ENCODE measurements at regions not wholly inside any gene's neighbourhood (a gene's known extent, or its start where the extent isn't known, plus 50 kb on each side); places are given as distances from the start of the nearest gene placed in this dataset.
"Not testable (repeated sequence)": the region's sequence is repeated elsewhere in the genome, so short reads cannot be mapped to it uniquely, and the experiment has no call there.

DNA sequence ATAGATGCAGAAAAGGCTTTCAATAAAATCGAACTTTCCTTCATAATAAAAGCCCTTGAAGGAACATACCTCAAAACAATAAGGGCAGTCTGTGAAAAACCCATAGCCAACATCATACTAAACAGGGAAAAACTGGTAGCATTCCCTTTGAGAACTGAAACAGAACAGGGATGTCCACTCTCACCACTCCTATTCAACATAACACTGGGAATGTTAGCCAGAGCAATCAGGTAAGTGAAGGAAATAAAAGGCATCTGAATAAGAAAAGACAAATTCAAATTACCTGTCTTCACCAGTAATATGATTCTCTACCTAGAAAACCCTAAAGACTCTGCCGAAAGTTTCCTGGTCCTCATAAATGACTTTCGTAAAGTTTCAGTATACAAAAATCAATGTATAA lies 861.0 kb upstream of the VRK2 start:
- no peak for DNase-seq

DNA sequence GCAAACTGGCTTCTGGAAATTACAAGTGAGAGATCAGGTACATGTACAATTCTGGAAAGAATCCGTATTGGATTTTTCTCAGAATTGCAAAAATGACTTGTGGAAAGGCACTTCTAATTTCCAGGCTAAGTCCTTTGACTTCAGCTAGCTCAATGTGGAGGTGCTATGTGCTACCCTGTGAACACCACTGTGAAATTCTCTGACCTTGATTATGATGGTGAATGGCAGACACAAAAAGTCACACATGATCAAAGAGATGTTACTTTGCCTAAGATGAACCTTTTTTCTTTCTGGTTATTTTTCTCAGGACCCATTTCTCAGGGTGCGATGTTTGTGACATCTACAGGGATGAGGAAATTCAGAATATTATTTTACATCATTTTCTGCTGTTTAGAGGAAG lies 856.6 kb upstream of the VRK2 start:
- DNase-seq: no peak

- no peak for DNase-seq
These were observed 846.9 kb upstream of the VRK2 start for GRCh38 chr2:57199663-57200062.

DNA sequence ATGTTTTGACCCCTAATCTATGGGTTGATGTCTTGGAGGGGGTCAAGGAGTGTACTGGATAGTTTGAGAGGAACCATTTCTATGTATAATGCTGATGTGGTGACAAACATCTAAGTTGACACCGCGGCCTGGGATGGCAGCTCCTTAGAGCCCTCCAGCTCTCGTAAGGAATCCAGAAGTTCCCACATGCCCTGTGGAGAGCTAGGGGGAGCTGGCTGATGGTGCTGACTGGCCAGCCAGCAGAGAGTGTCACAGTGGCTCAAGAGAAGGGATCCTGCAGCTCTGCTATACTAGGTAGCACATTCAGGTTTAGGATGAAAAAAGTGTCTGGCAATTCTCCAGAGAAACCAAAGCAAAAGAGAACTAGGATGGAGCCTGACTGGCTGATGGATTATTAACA lies 842.2 kb upstream of the VRK2 start:
- peak; percentile 69 for DNase-seq

DNA sequence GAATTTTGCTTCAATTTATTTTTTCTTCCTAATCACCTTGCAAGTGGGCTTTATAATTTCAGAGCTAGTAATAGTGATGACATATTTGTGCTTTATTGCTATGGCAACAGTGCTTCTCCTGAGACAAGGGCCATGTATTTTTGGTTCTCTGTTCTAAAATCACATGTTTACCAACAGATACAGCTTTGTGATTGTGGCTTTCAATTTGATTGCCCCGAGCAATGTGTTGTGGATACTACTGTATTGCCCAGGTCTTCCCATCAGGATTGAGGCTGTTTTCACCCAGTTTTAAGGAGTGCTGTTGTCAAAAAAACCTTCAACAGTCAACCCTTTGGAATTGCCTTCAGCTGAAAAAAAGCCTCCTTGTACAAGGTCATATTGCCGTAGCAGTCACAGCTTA lies 841.4 kb upstream of the VRK2 start:
- DNase-seq: no peak

GRCh38 chr2:57207191-57207590 lies 839.4 kb upstream of the VRK2 start:
- DNase-seq: no peak

GRCh38 chr2:57209799-57210198 lies 836.8 kb upstream of the VRK2 start:
- DNase-seq: no peak

DNA sequence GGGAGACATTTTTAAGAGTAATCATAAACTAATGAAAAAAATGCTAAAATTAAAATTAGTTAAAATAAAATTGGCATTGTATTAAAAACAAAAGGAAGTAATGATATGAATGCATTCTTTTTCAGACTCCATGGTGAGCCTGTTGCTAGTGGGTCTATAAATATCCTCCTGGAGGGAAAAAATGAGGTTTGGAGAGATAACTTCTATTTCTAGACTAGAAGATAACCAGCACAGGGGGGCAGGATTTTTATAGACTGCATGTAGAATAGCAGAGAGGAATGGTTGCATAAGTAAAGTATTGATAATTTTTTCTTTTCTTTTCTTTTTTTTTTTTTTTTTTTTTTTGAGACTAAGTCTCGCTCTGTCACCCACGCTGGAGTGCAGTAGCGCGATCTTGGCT lies 835.8 kb upstream of the VRK2 start:
- no peak for DNase-seq

GRCh38 chr2:57217013-57217412 lies 829.6 kb upstream of the VRK2 start:
- no peak for DNase-seq

GRCh38 chr2:57218206-57218605 lies 828.4 kb upstream of the VRK2 start:
- no peak for DNase-seq

DNA sequence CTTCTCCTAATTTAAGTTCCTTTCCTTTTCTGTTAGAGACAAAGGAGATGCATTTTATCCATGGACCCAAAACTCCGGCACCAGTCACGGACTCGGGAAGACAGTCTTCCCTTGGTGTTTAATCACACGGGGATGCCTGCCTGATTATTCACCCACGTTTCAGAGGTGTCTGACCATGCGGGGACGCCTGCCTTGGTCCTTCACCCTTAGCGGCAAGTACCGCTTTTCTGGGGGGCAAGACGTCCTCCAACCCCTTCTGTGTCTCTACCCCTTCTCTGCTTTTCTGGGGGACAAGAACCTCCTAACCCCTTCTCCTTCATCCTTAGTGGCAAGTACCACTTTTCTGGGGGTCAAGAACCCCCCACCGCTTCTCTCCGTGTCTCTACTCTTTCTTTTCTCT lies 816.9 kb upstream of the VRK2 start:
- DNase-seq: not testable (repeated sequence)

DNA sequence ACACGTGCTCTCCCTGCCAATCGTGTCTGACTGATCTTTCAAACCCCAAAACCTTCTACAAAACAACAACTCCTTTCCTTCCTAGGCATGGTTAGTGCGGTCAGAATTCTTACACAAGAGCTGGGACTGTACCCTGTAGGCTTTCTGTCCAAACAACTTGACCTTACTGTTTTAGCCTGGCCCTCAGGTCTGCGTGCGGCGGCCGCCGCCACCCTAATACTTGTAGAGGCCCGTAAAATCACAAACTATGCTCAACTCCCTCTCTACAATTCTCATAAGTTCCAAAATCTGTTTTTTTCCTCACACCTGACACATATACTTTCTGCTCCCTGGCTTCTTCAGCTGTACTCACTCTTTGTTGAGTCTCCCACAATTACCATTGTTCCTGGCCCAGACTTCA lies 814.3 kb upstream of the VRK2 start:
- not testable (repeated sequence) for DNase-seq

DNA sequence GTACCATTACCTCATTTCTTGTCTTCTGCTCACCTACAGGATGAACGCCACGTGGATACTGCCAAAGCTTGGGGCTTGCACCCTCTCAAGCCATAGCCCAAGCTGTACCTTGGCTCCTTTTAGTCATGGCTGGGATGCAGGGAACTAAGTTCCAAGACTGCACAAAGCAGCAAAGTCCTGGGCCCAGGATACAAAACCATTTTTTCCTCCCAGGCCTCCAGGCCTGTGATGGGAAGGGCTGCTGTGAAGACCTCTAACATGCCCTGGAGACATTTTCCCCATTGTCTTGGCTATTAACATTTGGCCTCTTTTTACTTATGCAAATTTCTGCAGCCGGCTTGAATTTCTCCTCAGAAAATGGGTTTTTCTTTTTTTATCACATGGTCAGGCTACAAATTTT lies 795.1 kb upstream of the VRK2 start:
- not testable (repeated sequence) for DNase-seq

- DNase-seq: not testable (repeated sequence)
These were observed 770.2 kb upstream of the VRK2 start for GRCh38 chr2:57276408-57276807.

GRCh38 chr2:57278451-57278850 lies 768.2 kb upstream of the VRK2 start:
- no peak for DNase-seq

GRCh38 chr2:57291209-57291608 lies 755.4 kb upstream of the VRK2 start:
- DNase-seq: no peak

- no peak for DNase-seq
These were observed 749.6 kb upstream of the VRK2 start for GRCh38 chr2:57296795-57297517.

GRCh38 chr2:57313678-57314077 lies 732.9 kb upstream of the VRK2 start:
- DNase-seq: no peak

- DNase-seq: no peak
These were observed 731.9 kb upstream of the VRK2 start for GRCh38 chr2:57314682-57315081.

GRCh38 chr2:57330447-57330846 lies 716.2 kb upstream of the VRK2 start:
- DNase-seq: no peak

GRCh38 chr2:57333221-57333620 lies 713.4 kb upstream of the VRK2 start:
- DNase-seq: no peak

- DNase-seq: peak; percentile 7
These were observed 703.1 kb upstream of the VRK2 start for GRCh38 chr2:57343391-57344006.

- DNase-seq: no peak
These were observed 678.4 kb upstream of the VRK2 start for GRCh38 chr2:57368190-57368589.

DNA sequence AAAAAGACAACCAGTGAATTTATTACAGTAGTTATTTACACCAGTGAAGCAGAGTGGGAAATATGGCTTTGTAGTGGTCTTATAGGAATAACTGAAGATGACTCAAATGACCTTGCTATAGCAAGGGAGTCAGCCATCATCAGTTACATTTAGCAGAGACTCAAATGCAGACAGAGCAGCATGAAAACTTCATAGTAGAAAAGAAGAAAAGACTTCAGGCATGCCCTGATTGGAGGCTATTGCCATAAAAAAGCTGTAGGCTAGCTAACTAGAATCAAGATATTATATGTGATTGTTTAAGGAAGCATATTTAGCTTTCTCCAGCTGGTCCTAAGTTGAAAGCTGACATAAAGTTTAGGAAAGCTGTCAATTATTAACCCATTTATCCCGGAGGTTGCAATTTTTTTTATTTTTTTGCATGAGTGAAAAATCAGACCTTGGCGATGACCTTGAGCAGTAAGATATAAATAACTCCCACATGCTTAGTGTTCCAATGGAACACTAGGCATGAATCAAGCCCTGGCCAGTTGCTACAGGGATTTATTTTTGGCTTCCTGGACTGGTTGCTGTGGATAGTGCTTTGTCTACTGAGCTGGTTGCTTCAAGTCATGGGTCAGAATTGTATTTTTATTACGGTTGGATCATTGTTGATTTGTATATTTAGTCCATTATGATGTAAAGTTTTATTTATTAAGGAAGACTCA lies 675.6 kb upstream of the VRK2 start:
- no peak for DNase-seq

All from NCI-H1105 treated with DMSO at 0.1 percent for 48 hours (cell line).